Gastrocnemius medialis (tissue), 4 donors: ENCODE measurements at regions not wholly inside any gene's neighbourhood (a gene's known extent, or its start where the extent isn't known, plus 50 kb on each side); places are given as distances from the start of the nearest gene placed in this dataset.

Experiments
- ATAC-seq, 2 donors: fragments of 150-250 bp; one replicate each; pipeline ENCODE4 v1.9.1; 2016
- DNase-seq, 2 donors: peaks; one replicate each; pipeline ENCODE4 v3.0.0-alpha.2; 2019
- H3K27ac ChIP-seq, 4 donors: fragments of 200-600 bp; sonication (generic); 1 replicate in 1 of 4; 2 replicates in 3 of 4; pipeline ENCODE4 v1.5.1; 2016 to 2018; ENCODE audit warnings: mild to moderate bottlenecking in 2 of 4, moderate library complexity in 1 of 4
- H3K27me3 ChIP-seq, 3 donors: fragments of 200-600 bp; sonication (generic) in 2 of 3; 1 replicate in 1 of 3; 2 replicates in 2 of 3; pipeline versions ENCODE4 v1.5.1 to v1.6.0; 2016 to 2019; ENCODE audit warnings: mild to moderate bottlenecking in 1 of 3, moderate library complexity in 1 of 3
- H3K36me3 ChIP-seq, 2 donors: fragments of 200-600 bp; sonication (generic) in 1 of 2; one replicate each; pipeline ENCODE4 v1.5.1; 2017 to 2018
- H3K4me1 ChIP-seq, 2 donors: fragments of 200-600 bp; sonication (generic) in 1 of 2; one replicate each; pipeline ENCODE4 v1.5.1; 2016 to 2017; ENCODE audit warnings: mild to moderate bottlenecking in 2 of 2
- H3K4me3 ChIP-seq, 4 donors: fragments of 200-600 bp; sonication (generic) in 3 of 4; 1 replicate in 1 of 4; 2 replicates in 3 of 4; pipeline ENCODE4 v1.5.1; 2016 to 2019; ENCODE audit warnings: mild to moderate bottlenecking in 2 of 4
- H3K9me3 ChIP-seq, 3 donors: fragments of 200-600 bp; sonication (generic) in 2 of 3; 1 replicate in 1 of 3; 2 replicates in 2 of 3; pipeline ENCODE4 v1.5.1; 2016 to 2019
- CTCF ChIP-seq, 5 experiments: fragments of 450-650 bp in 3 of 5; fragments of 200-600 bp in 2 of 5; sonication (generic) in 2 of 5; IDR thresholded peaks in 4 of 5; conservative IDR thresholded peaks in 1 of 5; 1 replicate in 4 of 5; 2 replicates in 1 of 5; pipeline ENCODE4 v1.5.1; 2016 to 2019; ENCODE audit warnings: antibody characterized with exemption in 5 of 5, mild to moderate bottlenecking in 3 of 5, moderate library complexity in 3 of 5
- POLR2A ChIP-seq, 2 donors: fragments of 450-650 bp; IDR thresholded peaks; one replicate each; pipeline ENCODE4 v1.6.1; 2017; ENCODE audit warnings: antibody characterized with exemption in 2 of 2, mild to moderate bottlenecking in 2 of 2, moderate library complexity in 2 of 2
- in situ Hi-C, 4 donors: fragments of 200-750 bp; cut with MboI; loops; one replicate each; pipeline versions ENCODE4 v1.15.0 to v1.8.0; 2017; ENCODE audit warnings: low sequenced_read_pairs in 4 of 4
- intact Hi-C: fragments of 100-400 bp; cut with DNase I; formaldehyde crosslinking; loops from one replicate; pipeline ENCODE4 v1.15.1; 2023; ENCODE audit warnings: low total_unique reads

- intact Hi-C loops (no loop called here), in situ Hi-C loops (no loop called here)
- H3K9me3 ChIP-seq, result no peaks in the 10 kb centered on the region
- no peak overlapping the region for H3K4me3 ChIP-seq
- ATAC-seq, result no peak
- H3K27ac ChIP-seq, result no peak overlapping the region
- DNase-seq, result no peak
- H3K4me1 ChIP-seq, result no peaks in the 10 kb centered on the region
- no peak for TF ChIP-seq CTCF (IDR thresholded peaks at IDR 0.05 in 4 of 5, conservative IDR thresholded peaks at IDR 0.05 in 1 of 5)
- no peak for TF ChIP-seq POLR2A (IDR thresholded peaks at IDR 0.05)
- H3K36me3 ChIP-seq, result no peaks in the 10 kb centered on the region
- no peaks in the 10 kb centered on the region for H3K27me3 ChIP-seq
Observed at GRCh38 chr18:76640438-76640837, 145.4 kb upstream of the ZNF516 start.

GRCh38 chr18:76634564-76634963, 139.5 kb upstream of the ZNF516 start:
- Histone ChIP-seq H3K27ac (no peak overlapping the region), H3K9me3 (no peaks in the 10 kb centered on the region), H3K4me3 (no peak overlapping the region), H3K27me3 (no peaks in the 10 kb centered on the region), H3K36me3 (no peaks in the 10 kb centered on the region), H3K4me1 (no peaks in the 10 kb centered on the region)
- no peak for TF ChIP-seq CTCF (IDR thresholded peaks at IDR 0.05 in 4 of 5, conservative IDR thresholded peaks at IDR 0.05 in 1 of 5)
- no peak for TF ChIP-seq POLR2A (IDR thresholded peaks at IDR 0.05)
- ATAC-seq (no peak), DNase-seq (no peak)
- intact Hi-C loops, result no loop called here
- in situ Hi-C loops, result no loop called here

- ATAC-seq, result no peak
- Histone ChIP-seq H3K9me3 (no peaks in the 10 kb centered on the region), H3K4me1 (no peaks in the 10 kb centered on the region), H3K27ac (no peak overlapping the region), H3K36me3 (no peaks in the 10 kb centered on the region), H3K4me3 (no peak overlapping the region), H3K27me3 (no peaks in the 10 kb centered on the region)
- no peak for DNase-seq
- intact Hi-C loops, result no loop called here
- no peak for TF ChIP-seq CTCF (IDR thresholded peaks at IDR 0.05 in 4 of 5, conservative IDR thresholded peaks at IDR 0.05 in 1 of 5)
- in situ Hi-C loops, result no loop called here
Observed at GRCh38 chr18:76633588-76634269, 138.7 kb upstream of the ZNF516 start.

GRCh38 chr18:76627444-76627843, 132.4 kb upstream of the ZNF516 start:
- no peak overlapping the region for H3K4me3 ChIP-seq
- in situ Hi-C loops (no loop called here), intact Hi-C loops (no loop called here)

More at GRCh38 chr18:76627444-76627843, 132.4 kb upstream of the ZNF516 start:
- Histone ChIP-seq H3K9me3 (no peaks in the 10 kb centered on the region), H3K36me3 (no peaks in the 10 kb centered on the region), H3K4me1 (no peaks in the 10 kb centered on the region), H3K27me3 (no peaks in the 10 kb centered on the region), H3K27ac (no peak overlapping the region)
- TF ChIP-seq CTCF (IDR thresholded peaks at IDR 0.05 in 4 of 5, conservative IDR thresholded peaks at IDR 0.05 in 1 of 5) (no peak), POLR2A (IDR thresholded peaks at IDR 0.05) (no peak)
- no peak for ATAC-seq
- DNase-seq, result no peak
